GM19467 (cell line): ENCODE measurements at regions not wholly inside any gene's neighbourhood (a gene's known extent, or its start where the extent isn't known, plus 50 kb on each side); places are given as distances from the start of the nearest gene placed in this dataset.

Experiments
- ATAC-seq: cut with Tn5 transposase; IDR thresholded peaks from one replicate; pipeline ENCODE4 v1.9.1; 2021; ENCODE audit warnings: mild to moderate bottlenecking, moderate library complexity; ENCODE audit not compliant: unreplicated experiment

DNA sequence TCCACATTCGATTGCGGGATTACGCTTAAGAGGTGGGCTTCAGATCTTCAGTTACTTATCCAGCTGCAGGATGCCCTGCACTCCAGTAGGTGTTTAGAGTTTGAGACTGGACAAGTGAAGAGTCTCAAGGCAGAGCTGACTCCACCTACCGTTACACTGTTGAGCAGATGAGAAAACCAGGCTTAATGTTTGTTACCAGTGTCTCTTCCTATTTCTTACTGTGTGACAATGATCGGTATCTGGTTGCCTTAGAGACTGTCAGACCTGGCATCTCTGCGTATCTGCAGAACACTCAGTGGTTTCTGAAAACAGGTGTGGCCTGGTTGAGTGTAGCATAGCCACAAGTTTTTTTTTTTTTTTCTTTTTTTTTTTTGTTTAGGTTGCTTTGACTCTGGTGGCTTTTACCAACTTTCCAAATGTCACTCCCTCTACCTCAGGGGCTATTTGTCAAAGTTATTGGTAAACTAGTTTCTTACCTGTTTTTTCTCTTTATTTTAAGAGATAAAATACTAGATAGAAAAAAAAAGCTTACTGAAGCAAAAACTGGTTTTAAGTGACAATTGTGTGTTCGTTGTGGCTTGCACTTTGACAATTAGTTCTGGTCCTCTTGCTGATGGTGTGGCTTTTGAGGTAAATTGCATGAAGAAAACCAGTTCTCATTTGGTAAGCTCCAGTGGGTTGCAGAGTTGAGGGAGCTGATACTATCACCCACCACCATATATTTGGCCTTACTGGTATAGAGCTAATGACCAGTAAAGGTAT is 284.8 kb downstream of the ETS1 start:
- peak; percentile 79 for ATAC-seq

DNA sequence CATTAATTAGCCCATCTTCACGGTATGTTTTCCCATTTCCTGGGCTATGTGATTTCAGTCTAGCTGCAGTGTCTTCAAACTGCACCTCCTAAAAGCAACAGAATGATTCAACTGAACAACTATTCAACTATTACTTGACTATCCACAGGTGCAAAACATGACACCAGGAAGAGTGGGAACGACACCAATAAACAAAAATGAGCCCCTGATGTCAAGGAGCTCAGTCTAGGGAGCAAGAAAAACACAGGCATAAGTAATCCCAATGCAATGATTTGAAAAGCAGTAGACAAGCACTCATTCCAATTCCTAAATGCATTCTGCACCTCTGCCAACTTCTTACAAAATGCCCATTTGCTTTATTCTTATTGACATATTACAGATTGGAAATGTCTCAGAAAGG is 285.6 kb downstream of the ETS1 start:
- no peak for ATAC-seq

DNA sequence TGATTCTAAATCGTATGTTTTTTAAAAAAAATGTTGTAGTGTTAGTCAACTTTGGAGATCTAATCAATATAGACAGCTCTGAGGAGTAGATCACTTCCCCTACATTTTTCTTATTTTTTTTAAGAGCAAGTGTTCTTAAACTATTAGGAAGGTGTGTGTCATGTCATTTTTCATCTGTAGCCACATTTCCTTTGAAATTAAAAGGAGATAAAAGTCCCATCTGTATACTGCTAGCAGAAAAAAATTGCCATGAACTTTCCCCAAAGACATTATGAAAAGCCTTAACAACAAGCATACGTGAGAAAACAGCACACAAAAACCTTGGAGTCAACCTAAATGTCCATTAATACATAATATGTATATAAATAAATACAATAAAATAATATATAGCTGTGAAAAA is 286.6 kb downstream of the ETS1 start:
- no peak for ATAC-seq

DNA sequence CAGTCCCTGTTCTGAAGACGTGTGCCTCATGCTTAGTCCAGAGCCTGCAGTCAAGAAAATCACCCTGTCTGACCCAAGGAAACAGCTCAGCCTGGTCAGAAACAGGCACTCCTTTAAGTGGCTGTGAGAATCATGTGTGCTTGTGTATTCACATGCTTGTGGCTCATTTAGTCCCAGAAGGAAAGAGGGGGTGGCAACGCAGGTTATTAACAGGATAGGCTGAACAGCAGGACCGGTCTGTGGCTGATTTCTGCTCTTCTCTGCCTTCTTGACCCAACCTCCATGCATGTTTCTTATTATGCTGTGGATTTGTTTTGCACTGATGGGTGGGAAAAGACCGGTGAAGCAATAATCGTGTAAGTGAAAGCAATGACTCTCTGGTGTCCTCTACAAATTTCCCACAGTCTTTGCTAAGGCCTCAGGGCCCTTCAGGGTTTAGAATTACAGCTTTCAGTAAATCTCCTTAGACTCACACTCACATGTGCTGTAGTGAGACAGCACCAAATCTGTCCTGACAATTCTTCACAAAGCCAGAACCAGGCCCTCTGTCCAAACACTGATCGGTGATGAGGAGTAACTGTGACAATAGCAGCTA is 288.1 kb downstream of the ETS1 start:
- no peak for ATAC-seq

DNA sequence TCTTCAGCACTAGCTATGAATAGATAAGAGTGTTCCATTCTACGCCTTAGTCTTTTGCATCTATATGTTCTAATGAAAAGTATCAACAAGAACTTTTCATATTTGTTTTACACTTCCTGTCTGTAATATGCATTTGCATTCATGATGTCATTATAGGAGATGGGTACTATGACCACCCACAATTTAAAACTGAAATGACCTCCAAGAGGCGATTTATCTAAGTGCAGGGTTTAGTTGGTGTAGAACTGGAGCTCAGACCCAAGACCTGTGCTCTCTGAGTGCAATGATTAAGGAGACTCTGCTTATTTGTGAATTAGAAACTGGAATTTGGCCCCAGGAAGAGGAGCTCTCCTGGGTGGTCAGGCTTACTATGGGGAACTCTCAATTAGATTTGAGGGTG is 289.1 kb downstream of the ETS1 start:
- no peak for ATAC-seq

- no peak for ATAC-seq
These were observed 289.6 kb downstream of the ETS1 start for GRCh38 chr11:128297805-128298204.

DNA sequence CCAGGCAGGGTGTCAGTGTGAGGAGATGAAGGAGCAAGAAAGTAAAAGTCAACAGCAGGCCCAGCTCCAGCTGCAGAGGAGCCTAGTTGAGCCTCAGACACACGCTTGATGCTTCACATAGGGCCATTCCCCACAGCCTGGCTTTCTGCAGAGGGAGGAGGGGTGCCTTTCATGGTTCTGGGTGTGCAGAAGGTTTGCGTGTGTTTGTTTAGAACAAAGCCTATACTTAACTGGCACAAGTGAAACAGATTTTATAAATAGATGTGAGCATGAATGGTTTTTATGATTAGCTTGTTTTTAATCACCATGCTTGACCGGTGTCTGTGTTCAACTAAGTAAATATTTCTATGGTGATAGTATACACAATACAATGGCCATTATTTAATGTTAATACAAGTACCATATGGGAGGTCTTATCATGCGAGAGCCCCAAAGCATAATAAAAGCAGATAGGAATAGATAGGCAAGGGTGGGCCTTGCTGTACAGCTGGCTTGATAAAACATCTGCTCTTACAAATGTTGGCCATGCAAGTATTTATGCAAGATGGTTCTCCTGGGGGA is 290.2 kb downstream of the ETS1 start:
- no peak for ATAC-seq

GRCh38 chr11:128294671-128295050 is 292.7 kb downstream of the ETS1 start:
- ATAC-seq: no peak

- ATAC-seq: no peak
These were observed 293.2 kb downstream of the ETS1 start for GRCh38 chr11:128294001-128294670.

GRCh38 chr11:128291835-128292234 is 295.5 kb downstream of the ETS1 start:
- ATAC-seq: no peak

DNA sequence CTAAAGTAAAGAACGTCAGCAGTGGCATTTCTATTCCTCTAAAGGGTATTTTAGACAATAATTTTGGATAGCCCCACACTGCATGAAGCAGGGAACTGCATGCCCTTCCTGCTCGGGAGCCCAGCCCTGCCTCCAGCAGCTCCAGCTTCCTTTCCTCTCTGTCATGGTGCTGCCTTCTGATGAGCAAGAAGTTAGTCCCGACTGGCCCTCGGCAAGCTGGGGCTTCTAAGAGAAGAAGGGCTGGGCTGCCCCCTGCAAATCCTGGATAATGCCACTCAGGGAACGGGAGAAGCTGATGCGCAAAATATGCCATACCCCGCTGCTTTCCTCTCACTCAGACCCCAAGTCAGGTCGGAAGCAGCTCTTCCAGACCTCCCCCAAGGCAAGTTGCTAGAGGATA is 296.4 kb downstream of the ETS1 start:
- no peak for ATAC-seq

DNA sequence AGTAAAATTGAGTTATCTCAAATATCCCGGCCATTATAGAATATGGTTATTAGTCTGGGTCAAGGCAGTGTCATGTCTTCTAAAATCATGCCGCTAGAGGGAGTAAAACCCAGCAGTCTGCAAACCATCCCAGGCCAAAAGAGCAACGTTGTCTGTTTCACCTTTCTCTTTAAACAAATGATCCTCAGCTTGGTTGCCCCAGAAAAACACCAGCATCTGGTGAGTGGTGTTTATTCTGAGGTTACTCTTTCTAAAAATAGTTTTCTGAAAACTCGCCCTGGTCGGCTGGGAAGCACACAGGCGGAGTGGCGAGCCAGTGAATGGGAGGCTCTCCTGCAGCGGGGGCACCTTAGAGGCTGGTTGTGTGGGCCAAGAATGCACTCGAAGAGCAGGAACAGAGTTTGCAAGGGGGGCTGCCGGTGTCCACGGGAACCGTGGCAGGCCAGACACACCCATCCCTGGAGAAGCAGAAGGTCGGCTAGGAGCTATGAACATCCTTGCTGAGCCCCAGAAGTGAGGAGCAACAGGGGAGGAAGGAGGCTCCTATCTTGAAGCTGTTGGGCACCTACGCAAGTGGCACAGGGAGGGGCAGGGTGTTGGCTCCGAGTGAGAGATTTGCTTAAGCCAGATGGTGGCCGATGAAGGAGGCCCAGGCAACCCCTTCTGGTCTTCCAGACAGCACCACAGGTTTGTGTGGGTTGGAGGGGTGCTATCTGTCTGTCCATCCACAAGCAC is 297.1 kb downstream of the ETS1 start:
- peak; percentile 75 for ATAC-seq

GRCh38 chr11:128289048-128289447 is 298.3 kb downstream of the ETS1 start:
- ATAC-seq: no peak

DNA sequence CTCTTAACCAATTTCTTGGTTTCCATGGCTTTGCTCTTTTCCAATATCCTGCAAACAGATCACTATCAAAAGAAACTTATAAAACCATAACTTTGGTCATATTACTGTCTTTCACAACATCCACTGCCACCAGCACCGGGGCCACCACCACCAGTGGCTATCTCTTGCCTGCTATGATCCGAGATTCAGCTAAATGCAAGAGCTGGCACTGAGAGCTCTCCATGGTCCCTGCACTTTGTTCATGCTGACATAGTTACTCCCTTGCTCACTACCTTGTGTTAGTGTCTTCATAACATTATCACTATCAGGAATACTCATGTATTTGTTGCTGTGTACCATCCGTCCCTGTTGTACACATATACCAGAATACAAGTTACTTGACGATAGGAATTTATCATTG is 299.0 kb downstream of the ETS1 start:
- ATAC-seq: no peak

DNA sequence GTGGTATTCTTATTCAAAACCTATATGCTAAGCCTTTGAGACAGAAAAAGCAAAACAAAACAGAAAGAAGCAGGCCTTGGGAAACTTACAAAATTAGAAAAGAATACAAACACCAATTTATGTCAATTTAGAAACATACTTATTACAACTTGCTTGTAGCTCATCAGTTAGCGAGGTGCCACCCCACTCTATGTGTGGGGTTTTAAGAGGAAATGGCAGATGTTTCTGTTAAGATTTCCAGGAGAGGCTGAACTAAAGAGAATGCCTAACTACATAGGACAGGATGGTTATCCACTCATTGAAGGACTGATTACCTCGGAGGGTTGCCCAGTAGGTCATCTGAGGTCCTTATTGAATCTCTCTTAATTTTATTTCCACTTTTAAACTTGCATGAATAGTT is 302.0 kb downstream of the ETS1 start:
- ATAC-seq: no peak

DNA sequence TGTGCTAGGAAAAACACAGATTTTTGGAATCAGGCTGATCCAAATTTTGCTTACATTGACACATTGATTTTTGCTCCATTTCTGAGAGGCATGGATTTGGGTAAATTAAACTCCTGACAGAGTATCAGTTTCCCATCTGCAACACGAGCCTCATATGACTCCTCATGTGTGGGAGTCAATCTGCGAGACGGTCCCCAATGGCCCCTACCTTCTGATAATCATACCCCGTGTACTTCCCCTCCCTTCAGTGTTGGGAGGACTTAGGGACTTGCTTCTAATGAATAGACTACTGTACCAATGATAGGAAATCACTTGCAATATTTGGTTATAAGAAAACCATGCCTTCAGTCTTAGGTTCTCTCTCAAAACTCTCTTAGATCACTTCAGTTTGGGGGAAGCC is 302.7 kb downstream of the ETS1 start:
- no peak for ATAC-seq

GRCh38 chr11:128283451-128283850 is 303.9 kb downstream of the ETS1 start:
- no peak for ATAC-seq

- no peak for ATAC-seq
These were observed 305.3 kb downstream of the ETS1 start for GRCh38 chr11:128282053-128282452.

- no peak for ATAC-seq
These were observed 307.5 kb downstream of the ETS1 start for GRCh38 chr11:128279866-128280265.

DNA sequence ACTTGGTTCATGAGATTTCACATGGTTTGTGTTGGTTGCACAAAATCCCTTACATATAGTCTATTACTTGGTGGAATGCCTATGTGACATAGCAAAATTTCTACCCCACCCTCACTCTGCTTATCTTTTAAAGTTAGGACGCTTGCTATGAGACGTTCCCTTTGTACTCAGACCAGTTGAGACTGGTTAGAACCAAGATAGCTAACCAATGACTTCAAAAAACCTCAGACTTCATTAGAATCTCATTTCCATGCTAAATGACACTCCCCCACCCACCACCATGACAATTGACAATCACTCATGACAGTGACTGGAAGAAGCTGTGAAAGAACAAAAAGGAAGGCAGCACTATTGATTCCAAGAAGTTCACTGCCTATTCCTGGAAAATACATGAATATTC is 313.6 kb downstream of the ETS1 start:
- ATAC-seq: no peak

GRCh38 chr11:128271401-128271800 is 316.0 kb downstream of the ETS1 start:
- ATAC-seq: no peak
